HG03565 (cell line): ENCODE measurements at regions not wholly inside any gene's neighbourhood (a gene's known extent, or its start where the extent isn't known, plus 50 kb on each side); places are given as distances from the start of the nearest gene placed in this dataset.
"Not testable (repeated sequence)": the region's sequence is repeated elsewhere in the genome, so short reads cannot be mapped to it uniquely, and the experiment has no call there.

Experiments used
- ATAC-seq: cut with Tn5 transposase; IDR thresholded peaks from one replicate; pipeline ENCODE4 v1.9.1; 2021; ENCODE audit warnings: mild to moderate bottlenecking, moderate library complexity; ENCODE audit not compliant: unreplicated experiment

DNA sequence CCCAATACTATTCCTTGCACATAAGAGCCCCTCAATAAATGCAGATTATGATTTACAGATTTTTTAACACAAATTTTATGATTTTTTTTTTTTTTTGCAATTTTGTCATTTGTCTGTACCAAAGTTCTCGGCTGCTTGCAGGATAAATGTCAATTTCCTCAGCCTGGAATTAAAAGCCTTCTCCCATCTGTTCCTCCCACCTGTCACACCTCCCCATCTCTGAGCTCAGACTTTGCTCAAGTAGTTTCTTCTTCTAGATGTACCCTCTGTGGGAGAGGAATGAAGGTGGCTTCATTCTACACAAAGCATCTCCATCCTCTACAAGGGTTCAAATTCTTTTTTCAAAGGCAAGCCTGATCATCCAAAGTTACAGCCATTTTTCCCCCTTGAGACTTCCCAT is 153.7 kb upstream of the GRAMD2B start:
- no peak for ATAC-seq

GRCh38 chr5:126271141-126271540 is 152.1 kb upstream of the GRAMD2B start:
- ATAC-seq, result no peak

GRCh38 chr5:126274076-126274762 is 149.0 kb upstream of the GRAMD2B start:
- no peak for ATAC-seq

GRCh38 chr5:126274763-126275125 is 148.5 kb upstream of the GRAMD2B start:
- no peak for ATAC-seq

GRCh38 chr5:126277762-126278161 is 145.4 kb upstream of the GRAMD2B start:
- ATAC-seq, result no peak

DNA sequence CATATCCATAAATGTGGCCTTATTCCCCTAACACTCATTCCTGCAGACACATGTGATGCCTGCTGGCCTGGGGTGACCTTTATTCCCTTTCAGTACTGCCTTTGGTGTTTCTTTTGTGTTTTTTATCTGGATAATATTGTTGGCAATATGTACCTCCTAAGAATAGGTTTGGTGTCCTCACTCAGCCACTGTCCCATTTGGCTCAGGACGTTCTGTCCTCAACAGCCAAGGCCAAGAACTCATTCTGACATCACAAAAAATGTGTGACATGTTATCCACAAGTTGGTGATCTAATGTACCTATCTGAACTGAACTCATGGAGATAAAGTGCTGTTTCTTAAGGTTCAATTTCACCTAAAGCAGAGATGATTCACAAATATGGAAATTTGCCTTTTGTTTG is 142.9 kb upstream of the GRAMD2B start:
- no peak for ATAC-seq

DNA sequence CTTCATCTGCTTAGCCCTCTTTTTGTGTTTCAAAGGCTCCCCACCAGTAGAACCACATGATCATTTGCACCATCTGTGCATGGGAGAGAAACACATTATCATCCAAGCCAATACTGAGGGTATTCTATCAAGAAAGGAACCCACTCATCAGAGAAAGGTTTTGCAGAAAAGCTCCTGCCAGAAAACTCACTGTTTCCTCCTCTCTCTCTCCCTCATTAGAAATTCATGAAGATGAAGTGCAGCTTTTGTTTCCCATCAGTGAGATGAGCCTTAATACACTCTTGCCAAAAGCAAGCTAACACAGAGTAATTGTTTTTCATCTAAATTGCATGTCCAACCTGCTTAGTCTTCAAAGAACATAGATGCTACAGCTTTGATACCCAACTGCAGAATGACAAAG is 142.4 kb upstream of the GRAMD2B start:
- ATAC-seq, result no peak

DNA sequence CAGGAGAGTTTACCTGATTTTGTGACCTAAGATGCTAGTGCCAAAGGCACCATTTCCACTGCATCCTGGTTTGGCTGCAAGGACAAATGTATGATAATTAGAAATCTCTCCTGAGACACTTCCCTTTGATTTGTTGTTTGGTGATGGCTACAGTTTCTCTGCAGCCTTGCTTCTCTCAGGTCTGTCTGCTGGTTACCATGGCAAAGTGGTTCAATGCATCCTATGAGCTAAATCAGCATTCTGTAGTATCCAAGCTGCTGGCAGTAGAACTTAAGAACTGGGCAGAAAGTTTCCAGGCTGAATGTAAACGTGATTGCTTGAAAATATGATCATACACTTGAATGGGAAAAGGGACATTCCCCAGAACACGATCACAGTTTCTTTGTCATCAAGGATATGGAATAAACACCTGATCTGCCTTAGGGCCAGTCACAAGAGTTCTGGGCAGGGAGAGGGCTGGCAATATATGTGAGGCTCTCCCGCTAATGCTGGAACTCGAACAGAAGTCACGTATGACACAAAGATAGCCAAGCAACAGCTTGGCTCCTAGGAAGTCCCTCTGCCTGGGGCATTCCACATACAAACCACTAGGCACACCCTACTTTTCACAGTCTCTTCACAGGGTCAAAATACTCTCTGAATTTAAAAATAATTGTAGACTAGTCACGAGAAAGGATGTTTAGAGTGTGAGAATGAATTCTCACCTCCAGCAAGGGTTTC is 138.1 kb upstream of the GRAMD2B start:
- no peak for ATAC-seq

- not testable (repeated sequence) for ATAC-seq
These were observed 127.1 kb upstream of the GRAMD2B start for GRCh38 chr5:126296121-126296520.

DNA sequence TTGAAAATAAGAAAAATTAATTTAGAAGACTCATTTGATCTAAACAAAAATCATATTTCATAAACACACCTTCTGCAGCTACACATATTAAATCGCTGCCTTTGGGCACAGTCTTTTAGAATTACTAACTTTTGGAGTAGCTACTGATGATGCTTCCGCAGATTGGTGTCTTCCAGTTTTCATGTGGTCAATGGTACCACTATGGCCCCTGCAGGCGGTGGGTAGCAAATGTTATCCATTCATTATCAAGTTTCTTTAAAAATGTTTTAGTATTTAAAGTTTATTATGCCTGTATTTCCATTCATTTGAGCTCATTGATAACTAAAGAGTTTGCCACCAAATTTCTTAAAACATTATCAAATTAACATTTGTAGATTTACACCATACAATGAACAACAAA is 122.9 kb upstream of the GRAMD2B start:
- ATAC-seq, result no peak

GRCh38 chr5:126301056-126301455 is 122.2 kb upstream of the GRAMD2B start:
- ATAC-seq, result no peak

DNA sequence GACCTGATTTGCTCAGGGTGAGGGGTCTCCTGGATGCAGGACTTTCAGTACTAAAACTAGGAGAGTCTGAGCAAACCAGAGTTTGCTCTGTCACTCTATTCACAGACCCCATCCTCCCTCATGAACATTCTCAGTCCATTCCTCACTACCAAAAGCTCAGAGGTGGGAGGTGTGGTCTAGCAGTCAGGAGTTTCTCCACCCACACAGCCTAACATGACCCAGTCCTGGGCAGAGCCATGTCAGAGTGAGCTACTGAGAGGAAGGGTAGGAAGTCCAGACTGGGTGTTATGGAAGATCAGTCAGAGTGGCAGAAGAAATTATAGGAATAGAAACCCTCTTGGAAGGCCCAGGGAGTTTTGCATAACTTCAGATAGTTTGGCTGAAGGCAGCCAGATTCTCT is 113.3 kb upstream of the GRAMD2B start:
- ATAC-seq, result no peak

DNA sequence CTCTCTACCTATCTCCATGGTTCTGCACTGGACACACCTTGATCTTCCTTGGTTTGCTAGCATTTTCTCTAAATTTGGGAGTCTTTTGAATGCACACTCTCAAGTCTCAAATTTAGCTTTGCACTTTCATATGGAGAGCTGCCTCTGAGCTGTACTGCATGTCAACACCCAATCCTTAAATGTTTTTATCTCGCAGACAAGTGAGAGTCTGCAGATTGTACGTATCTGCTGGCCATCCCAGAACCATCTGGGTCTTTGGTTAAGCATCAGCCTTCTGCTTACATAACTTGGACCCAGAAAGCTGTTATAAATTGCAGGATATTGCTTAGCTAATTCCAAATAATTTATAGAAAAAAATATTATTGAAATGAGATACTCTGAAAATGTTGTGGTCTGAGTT is 111.4 kb upstream of the GRAMD2B start:
- ATAC-seq, result no peak

GRCh38 chr5:126315341-126315740 is 107.9 kb upstream of the GRAMD2B start:
- ATAC-seq, result no peak

DNA sequence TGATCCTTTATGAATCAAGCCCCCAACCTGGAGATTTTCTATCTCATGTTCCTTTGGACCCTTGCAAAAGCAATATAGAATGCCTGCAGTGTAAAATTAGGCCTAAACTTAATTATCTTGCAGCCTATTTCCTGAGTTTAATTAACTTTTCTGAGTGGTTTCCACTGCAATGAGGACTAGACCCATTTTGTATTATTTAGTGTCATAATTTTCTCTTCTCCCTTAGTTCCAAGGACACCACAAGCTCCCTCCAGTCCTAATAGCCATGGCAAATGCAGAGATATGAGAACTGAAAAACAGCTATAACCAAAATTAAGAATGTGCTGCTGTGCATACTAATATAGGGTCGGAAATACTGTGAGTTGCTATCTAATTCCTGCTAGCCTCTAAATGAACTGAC is 90.9 kb upstream of the GRAMD2B start:
- ATAC-seq, result no peak

DNA sequence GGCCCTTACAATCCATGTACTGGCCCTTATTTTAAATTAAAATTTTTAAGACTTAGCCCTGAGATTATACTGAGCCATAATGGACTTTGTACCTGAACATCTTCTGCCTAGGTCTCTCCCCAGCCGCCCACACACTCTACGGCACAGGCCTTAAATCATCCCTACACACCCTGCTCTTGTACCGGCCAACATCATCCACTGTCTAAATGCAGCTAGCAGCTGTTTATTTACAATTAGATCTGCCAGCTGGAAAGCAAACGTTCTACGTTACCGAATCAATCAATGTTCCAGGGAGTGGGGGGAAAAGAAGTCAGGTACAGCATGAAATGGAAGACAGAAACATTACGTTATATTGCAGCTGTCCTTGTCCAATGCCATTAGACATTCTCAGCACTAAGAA is 88.4 kb upstream of the GRAMD2B start:
- ATAC-seq, result no peak

DNA sequence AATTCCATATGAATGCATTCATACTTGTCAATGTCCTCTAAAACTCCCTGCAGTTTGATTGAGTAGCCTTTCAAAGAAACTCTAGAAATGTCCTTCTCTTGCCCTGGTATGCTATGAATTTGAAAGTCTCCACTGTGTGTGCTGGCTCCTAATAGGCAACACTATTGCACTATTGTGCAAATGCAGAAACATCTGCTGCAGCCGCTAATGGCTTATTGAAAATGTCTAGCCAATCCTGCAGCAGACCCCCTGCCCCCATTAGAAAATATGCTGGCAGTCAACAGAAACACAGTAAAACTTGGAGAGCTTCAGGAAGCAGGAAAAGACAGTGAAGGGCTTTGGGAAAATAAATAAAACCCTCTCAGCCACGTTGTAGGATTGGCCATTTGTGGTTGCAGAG is 87.3 kb upstream of the GRAMD2B start:
- ATAC-seq, result no peak

DNA sequence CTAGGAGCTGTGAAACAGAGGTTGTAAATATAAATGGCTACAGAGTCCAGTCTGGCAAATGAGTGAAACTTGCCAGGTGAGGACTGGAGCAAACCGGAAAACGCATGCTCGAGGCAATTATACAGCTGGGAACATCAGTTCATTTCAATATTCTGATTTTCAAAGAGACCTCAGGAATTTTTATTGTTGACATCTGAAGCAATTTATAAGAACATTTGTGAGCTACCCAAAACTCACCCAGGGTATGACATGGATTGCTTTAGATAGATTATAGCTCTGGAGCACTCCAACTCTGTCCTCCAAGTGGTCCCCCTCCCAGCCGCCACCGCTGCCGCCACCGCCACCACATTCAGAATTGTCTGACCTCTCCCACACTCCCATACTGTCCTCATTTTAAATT is 84.6 kb upstream of the GRAMD2B start:
- no peak for ATAC-seq

DNA sequence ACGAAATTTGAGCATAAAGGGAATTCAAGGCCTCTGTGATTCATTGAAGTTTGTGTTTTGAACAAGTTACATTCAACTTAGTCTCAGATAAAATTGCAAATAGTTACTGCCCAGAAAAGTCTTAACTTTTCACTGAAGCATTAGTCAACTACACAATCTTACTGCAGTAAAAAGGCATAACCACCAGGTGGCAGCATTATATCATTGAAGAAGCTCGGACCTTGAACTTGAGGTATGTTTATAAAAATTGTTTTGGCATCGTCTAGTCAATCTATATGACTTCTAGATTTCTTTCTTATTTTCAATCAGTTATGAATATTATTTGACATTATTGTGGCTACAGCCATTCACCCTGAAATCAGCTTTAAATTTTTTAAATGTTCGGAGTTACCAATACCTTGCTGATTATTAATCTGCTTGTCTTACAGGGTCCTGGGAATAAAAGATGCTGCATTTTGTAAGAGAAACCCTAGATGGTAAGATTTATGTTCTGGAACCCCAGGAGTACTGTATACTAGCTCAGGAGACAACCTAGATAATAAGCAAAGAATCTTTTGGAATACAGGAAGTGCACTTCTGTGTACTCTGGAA is 83.9 kb upstream of the GRAMD2B start:
- ATAC-seq, result peak; percentile 72

DNA sequence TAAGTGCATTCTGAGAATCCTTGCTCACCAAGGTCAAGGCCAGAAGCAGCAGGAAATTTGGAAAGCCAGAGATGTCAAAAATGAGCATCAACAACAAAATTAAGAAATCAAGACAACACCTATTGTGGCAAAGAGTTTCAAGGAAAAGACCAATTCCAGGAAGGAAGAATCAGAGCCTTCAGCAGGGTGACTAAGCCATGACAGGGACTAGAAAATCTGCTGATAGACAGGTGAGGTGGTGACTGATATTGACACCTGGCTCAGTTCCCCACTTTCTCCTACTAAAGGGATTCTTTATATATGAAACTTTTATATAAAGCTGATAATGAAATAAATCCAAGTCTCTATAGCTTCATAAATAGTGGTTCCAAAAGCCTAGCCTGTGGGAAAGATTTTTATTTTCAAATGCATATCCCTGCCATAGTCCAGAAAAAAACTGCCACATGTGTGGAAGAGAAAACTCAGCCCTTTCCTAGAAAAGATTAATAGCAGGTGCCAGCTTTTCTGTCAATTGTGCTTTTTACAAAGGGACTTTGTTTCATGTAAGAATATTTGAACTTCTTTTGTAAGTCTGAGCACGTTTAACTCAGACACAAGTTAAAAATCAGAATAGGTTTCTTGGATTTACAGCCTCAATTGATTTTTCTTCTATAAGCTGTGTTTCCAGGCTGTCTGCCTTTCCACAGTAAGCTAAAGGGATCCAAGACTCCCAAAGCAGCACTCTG is 81.1 kb upstream of the GRAMD2B start:
- no peak for ATAC-seq

GRCh38 chr5:126348855-126349635 is 74.2 kb upstream of the GRAMD2B start:
- ATAC-seq, result no peak
